Right lobe of liver (tissue), 4 donors: ENCODE measurements at regions not wholly inside any gene's neighbourhood (a gene's known extent, or its start where the extent isn't known, plus 50 kb on each side); places are given as distances from the start of the nearest gene placed in this dataset.

ENCODE experiments used
- CTCF ChIP-seq, 4 donors: fragments of 200-600 bp in 3 of 4; fragments of 450-650 bp in 1 of 4; IDR thresholded peaks; one replicate each; pipeline versions ENCODE4 v1.5.1 to v1.8.0; 2016 to 2022; ENCODE audit warnings: antibody characterized with exemption in 4 of 4, mild to moderate bottlenecking in 2 of 4
- POLR2A ChIP-seq: fragments of 450-650 bp; IDR thresholded peaks from one replicate; pipeline ENCODE4 v1.6.1; 2017; ENCODE audit warnings: antibody characterized with exemption, mild to moderate bottlenecking
- donor health status: DM: no; HTN: no; CAD: no.
- donor health status: DM: no; HTN: no; CAD: no.
- donor health status: DM: no; HTN: yes; CAD: no.

- TF ChIP-seq CTCF (IDR thresholded peaks at IDR 0.05) (no peak), POLR2A (no peak)
Measured at GRCh38 chr10:109065821-109066220, 857.5 kb downstream of the XPNPEP1 start.
